ENCODE measurements at regions not wholly inside any gene's neighbourhood (a gene's known extent, or its start where the extent isn't known, plus 50 kb on each side); places are given as distances from the start of the nearest gene placed in this dataset.

DNA sequence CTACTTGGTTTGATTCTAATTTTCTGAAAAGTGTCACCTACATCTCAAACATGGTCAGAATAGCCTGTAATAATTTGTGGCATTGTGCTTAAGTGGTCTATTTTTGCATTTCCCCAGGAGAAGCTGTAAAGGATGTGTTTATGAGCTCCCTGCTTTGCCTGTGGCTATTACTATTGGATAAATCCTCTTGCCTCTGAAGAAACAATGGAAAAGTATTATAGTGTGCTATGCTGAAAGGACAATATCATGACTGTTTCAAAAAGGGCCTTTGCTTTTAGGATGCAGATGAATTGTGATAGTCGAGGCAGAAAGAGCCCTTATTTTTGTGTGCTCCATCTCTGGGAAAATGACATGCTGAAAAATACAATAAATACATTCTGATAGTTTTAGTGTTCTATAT is 94.1 kb upstream of the ARMC3 start:
- TF ChIP-seq, protein P1, sequence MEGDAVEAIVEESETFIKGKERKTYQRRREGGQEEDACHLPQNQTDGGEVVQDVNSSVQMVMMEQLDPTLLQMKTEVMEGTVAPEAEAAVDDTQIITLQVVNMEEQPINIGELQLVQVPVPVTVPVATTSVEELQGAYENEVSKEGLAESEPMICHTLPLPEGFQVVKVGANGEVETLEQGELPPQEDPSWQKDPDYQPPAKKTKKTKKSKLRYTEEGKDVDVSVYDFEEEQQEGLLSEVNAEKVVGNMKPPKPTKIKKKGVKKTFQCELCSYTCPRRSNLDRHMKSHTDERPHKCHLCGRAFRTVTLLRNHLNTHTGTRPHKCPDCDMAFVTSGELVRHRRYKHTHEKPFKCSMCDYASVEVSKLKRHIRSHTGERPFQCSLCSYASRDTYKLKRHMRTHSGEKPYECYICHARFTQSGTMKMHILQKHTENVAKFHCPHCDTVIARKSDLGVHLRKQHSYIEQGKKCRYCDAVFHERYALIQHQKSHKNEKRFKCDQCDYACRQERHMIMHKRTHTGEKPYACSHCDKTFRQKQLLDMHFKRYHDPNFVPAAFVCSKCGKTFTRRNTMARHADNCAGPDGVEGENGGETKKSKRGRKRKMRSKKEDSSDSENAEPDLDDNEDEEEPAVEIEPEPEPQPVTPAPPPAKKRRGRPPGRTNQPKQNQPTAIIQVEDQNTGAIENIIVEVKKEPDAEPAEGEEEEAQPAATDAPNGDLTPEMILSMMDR (IDR thresholded peaks at IDR 0.05; ENCODE audit: low read depth, low read length, missing input control): no peak
- TF ChIP-seq, protein P2, sequence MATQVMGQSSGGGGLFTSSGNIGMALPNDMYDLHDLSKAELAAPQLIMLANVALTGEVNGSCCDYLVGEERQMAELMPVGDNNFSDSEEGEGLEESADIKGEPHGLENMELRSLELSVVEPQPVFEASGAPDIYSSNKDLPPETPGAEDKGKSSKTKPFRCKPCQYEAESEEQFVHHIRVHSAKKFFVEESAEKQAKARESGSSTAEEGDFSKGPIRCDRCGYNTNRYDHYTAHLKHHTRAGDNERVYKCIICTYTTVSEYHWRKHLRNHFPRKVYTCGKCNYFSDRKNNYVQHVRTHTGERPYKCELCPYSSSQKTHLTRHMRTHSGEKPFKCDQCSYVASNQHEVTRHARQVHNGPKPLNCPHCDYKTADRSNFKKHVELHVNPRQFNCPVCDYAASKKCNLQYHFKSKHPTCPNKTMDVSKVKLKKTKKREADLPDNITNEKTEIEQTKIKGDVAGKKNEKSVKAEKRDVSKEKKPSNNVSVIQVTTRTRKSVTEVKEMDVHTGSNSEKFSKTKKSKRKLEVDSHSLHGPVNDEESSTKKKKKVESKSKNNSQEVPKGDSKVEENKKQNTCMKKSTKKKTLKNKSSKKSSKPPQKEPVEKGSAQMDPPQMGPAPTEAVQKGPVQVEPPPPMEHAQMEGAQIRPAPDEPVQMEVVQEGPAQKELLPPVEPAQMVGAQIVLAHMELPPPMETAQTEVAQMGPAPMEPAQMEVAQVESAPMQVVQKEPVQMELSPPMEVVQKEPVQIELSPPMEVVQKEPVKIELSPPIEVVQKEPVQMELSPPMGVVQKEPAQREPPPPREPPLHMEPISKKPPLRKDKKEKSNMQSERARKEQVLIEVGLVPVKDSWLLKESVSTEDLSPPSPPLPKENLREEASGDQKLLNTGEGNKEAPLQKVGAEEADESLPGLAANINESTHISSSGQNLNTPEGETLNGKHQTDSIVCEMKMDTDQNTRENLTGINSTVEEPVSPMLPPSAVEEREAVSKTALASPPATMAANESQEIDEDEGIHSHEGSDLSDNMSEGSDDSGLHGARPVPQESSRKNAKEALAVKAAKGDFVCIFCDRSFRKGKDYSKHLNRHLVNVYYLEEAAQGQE (IDR thresholded peaks at IDR 0.05): no peak
- TF ChIP-seq TAF1 (conservative IDR thresholded peaks at IDR 0.05): no peak
